GM12874 (cell line): ENCODE measurements at regions not wholly inside any gene's neighbourhood (a gene's known extent, or its start where the extent isn't known, plus 50 kb on each side); places are given as distances from the start of the nearest gene placed in this dataset.

Experiments
- TF ChIP-seq, protein P1 (sequence below): IDR thresholded peaks from 2 replicates; pipeline ENCODE4 v1.5.1; 2011; ENCODE audit warnings: low read depth, mild to moderate bottlenecking, control low read depth, low read length, moderate library complexity; ENCODE audit not compliant: insufficient read depth

DNA sequence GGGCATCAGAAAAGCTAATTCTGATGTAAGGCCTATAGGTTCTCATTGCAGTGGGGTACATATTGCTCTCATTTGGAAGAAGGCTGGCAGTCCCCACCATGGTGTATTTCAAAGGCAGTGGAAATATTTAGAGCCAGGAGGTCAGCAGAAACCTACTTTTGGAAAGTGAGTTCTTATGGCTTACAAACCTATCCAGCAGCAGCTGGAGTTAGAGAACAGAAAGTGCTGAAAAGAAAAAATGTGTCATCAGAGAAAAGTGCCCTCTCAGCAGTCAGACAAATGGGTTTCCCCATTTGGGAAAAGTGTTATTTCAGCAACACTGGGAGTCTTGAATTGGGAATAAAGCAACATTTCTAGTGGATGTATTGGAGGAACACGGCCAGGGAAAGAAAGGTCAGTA, 105.7 kb upstream of the IGFBP3 start:
- TF ChIP-seq, protein P1, sequence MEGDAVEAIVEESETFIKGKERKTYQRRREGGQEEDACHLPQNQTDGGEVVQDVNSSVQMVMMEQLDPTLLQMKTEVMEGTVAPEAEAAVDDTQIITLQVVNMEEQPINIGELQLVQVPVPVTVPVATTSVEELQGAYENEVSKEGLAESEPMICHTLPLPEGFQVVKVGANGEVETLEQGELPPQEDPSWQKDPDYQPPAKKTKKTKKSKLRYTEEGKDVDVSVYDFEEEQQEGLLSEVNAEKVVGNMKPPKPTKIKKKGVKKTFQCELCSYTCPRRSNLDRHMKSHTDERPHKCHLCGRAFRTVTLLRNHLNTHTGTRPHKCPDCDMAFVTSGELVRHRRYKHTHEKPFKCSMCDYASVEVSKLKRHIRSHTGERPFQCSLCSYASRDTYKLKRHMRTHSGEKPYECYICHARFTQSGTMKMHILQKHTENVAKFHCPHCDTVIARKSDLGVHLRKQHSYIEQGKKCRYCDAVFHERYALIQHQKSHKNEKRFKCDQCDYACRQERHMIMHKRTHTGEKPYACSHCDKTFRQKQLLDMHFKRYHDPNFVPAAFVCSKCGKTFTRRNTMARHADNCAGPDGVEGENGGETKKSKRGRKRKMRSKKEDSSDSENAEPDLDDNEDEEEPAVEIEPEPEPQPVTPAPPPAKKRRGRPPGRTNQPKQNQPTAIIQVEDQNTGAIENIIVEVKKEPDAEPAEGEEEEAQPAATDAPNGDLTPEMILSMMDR = no peak

DNA sequence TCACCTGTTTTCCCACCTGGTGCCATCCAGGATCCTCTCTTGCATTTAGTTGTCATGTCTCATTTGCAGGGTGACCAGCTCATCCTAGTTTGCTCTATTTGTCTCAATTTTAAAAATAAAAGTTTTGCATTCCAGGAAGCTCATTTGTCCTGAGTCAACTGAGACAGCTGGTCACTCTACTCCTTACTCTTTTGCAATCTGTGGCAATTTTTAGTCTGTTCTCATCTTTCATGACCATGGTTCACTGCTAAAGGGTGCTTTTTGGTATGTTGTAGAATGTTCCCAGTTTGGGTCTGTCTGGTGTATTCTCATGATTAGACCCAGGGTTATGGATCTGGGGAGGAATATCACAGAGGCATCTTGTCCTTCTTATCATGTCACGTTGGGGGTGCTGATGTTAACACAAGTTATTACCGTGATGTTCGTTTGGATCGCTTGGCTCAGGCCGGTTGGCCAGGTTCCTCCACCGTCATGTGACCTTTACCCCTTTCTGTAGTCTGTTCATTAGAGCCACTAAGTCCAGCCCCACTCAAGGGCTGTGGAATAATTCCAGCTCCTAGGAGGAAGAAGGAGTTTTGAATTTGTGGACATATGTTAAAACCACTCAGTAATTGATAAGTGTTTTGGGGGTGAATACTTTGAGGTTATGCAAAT, 103.3 kb upstream of the IGFBP3 start:
- TF ChIP-seq, protein P1 = no peak

DNA sequence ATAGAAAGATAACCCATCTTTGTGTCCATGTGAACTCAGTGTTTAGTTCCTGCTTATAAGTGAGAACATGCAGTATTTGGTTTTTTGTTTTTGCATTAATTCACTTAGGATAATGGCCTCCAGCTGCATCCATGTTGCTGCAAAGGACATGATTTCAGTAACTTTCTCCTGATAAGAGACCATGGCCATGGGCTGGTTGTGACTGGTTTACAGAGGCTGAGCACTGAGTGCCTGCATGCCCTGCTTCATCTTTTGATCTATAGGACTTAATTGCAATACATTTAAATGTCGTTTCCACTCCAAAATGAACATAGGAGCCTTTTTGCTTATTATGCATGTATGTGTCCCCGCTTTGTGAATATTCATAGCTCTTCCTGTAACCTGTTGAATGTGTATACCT, 101.3 kb upstream of the IGFBP3 start:
- TF ChIP-seq, protein P1 = no peak

DNA sequence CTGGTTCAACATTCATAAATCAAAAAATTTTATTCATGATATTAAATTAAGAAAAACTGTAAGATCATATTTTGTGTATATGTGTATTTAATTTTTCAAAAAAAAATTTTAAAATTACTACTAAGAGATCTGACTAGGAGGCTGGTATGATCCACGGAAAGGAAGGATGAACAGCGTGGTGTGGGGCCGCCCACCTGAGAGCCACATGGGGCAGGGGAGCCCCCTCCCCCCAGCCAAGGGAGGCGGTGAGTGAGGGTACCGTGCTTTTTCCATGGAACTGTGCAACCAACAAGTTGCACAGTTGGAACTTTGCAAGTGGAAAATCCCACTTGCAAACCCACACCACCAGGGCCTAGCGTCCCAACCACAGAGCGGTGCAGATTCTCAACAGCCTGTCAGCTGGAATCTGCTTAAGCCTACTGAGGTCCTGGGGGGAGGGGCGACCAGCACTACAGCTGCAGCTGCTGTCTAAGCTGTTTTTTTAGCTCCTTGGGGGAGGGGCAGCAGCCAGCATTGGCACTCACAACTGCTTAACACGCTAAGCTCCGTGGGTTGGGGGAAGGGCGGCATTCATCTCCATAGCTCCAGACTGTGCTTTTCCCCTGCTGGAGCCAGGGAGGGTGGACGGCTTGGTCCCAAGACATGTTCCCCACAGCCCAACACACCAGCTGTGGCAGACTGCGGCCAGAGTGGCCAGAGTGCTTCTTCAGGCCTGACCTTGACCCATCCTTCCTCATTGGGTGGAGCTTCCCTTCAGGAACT, 94.2 kb upstream of the IGFBP3 start:
- TF ChIP-seq, protein P1 = no peak

DNA sequence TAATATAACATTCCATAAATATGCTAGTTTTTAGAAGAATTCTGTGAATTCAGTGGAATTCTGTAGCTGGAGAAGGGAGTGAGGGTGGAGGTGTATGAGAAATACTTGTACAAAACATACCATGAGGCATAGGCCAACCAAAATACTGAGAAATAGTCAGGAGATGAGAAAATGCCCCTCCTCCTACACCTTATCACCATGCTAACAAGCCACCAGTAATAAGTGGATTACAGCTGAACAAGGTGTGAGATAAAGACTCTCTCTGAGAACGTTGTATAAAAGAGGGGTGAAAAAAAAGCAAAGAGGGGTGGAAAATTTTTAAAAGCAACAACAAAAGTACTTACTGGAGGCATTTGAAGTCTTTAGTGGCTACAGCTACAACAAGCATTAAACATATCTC, 90.4 kb upstream of the IGFBP3 start:
- TF ChIP-seq, protein P1 = no peak

DNA sequence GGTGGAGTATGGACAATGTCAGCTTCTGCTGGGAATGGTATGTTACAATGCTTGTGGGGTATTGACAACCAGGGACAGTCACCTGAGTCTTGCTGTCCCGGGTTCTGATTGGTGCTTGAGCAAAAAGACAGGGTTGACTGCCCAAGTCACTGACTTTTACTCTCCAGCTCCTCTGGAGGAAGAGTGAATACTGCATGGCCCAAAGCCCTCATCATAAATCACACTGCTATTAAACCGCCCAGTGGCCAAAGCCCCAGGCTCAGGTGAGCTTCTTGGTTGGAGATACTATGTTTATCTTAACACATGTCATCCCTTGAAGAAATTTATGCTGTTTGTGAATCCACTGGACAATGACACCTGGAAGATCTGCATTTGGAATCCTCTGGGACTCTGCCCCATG, 90.0 kb upstream of the IGFBP3 start:
- TF ChIP-seq, protein P1 = no peak

DNA sequence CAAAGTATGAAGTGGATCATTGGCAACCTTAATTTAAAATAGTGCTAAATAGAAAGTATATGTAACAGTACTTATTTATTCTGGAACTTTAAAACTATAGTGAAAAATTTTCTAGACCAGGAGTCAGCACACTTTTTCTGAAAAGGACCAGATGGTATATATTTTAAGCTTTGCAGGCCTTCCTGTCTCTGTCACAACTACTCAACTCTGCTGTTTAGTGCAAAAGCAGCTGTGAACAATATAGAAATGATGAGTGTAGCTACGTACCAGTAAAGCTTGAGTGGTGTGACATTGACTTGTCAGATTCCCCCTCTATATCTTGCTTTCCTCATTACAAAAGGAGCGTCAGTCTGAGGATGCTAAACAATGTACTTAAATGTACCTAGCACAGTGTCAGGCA, 88.1 kb upstream of the IGFBP3 start:
- TF ChIP-seq, protein P1 = no peak
